GM19023 (cell line): ENCODE measurements at regions not wholly inside any gene's neighbourhood (a gene's known extent, or its start where the extent isn't known, plus 50 kb on each side); places are given as distances from the start of the nearest gene placed in this dataset.
"Not testable (repeated sequence)": the region's sequence is repeated elsewhere in the genome, so short reads cannot be mapped to it uniquely, and the experiment has no call there.

Experiments
- ATAC-seq: cut with Tn5 transposase; IDR thresholded peaks from one replicate; pipeline ENCODE4 v1.9.1; 2021; ENCODE audit warnings: mild to moderate bottlenecking, moderate library complexity; ENCODE audit not compliant: unreplicated experiment

DNA sequence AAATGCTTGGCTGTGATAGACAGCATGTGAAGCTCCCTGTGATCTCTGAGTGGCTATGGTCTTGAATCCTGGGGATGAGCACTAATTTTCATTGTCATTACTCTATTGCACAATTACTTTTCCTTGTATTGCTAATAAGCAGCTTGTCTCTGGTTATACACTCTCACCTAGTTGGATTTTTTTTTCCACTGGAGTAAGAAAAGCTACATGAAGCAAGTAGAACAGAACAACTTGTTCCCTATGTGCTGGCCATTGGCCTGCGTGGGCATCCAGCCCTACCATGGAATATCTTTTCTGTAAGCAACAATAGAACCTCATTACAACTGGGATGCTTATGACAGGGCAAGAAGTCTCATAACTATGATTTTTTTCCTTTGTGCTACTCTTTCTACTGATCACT is 807.4 kb downstream of the TNS3 start:
- no peak for ATAC-seq

- ATAC-seq: no peak
Measured at GRCh38 chr7:46772776-46773175, 809.1 kb downstream of the TNS3 start.

- no peak for ATAC-seq
Measured at GRCh38 chr7:46767071-46767470, 814.8 kb downstream of the TNS3 start.

- no peak for ATAC-seq
Measured at GRCh38 chr7:46764100-46764936, 817.6 kb downstream of the TNS3 start.

- ATAC-seq: no peak
Measured at GRCh38 chr7:46763344-46763743, 818.6 kb downstream of the TNS3 start.

DNA sequence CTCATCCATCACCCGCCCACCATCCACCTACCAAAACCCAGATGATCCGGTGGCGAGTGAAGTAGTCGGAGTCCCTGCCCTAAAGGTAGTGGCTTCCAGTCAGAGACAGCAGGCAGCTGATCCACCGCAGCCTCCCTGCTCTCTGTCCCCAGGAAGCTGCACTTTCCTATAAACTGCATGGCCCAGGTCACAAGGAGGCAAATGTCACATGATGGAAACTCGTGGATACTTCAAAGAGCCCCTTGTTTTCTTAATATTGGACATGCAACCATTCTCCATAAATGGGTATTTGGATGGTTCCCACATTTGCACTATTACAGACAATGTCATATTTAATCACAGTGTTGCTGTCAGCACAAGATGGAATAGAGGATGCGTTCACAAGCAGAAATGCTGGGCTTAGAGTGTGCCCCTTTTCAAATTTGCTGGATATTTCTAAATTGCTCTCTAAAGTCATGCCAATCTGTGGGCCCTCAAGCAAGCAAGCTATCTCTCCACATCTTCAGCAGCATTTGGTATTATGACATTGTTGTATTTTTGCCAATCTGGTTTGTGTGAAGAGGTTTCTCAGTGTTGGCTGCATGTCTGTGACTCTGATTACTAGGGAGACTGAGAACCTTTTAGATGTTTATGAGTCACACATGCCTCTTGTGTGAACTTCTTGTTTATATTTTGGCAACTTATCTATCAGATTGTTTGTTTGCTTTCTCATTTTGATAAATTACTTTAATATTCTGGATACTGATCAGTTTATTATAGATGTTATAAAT is 822.0 kb downstream of the TNS3 start:
- no peak for ATAC-seq

DNA sequence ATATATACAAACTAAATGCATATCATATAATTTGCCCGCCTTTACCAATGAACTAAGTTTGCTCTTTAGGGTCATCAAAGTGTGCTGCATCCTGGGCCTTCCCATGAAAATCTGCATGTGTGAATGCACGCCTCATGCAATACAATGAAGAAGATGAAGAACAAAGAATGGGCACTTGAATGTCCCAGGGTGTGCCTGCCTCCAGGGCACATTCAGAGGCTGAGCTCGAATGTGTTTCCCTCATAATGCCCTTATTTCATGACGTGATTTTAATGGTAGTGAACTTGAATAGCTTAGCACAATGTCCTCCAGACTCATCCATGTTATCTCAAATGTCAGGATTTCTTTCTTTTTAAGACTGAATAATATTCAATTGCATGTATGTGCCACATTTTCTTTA is 824.9 kb downstream of the TNS3 start:
- no peak for ATAC-seq

DNA sequence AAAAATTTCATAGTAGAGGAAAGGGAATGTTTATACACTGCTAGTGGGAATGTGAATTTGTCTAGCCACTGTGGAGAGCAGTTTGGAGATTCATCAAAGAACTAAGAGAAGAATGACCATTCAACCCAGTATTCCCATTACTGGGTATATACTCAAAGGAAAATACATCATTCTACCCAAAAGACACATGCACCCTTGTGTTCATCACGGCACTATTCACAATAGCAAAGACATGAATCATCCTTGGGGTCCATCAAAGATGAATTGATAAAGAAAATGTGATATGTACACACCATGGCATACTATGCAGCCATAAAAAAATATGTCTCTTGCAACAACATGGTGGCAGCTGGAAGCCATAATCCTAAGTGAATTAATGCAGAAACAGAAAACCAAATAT is 825.7 kb downstream of the TNS3 start:
- no peak for ATAC-seq

GRCh38 chr7:46755120-46756034 is 826.5 kb downstream of the TNS3 start:
- no peak for ATAC-seq

DNA sequence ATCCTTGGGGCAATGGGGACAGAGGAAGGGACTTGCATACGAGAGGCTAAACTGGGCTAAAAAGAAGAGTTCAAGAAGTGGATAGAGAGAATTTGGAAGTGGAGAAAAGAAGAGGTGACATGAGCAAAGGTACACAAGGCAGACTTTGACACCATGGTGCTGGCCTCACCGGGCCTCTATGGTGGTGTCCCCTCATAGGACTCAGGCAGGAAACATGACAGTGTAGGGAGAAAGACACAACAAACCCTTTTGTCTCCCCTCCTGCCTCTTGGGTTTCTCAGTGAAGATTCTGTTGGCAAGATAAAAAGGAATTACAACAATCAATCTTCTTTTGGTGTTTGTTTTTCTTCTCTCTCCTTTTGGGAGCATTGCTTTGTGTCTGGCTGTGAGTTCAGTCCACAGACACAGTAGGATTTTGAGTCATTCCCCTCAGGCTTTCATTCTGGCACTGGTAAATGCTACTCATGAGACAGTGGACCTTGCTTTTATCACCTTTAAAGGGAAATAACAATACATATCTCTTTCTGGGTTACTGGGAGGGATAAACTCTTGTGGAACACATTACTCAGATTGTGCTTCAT is 827.7 kb downstream of the TNS3 start:
- no peak for ATAC-seq

DNA sequence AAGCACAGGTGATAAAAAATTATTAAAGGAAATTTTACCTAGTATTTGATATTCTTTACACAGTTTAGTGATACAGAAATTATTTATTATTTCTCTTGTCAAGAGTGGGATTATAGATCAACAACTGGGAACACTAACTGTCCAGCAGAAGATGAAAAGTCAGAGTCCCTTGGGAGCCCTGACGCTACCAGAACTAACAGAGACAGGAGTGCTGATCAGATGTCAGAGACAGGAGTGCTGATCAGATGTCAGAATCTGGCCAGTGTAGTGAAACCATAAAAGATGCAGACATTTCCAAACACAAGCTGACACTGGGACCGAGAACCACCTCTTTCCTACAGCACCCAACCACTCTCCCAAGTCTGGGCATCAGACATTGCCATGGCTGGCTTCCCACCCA is 828.2 kb downstream of the TNS3 start:
- no peak for ATAC-seq

DNA sequence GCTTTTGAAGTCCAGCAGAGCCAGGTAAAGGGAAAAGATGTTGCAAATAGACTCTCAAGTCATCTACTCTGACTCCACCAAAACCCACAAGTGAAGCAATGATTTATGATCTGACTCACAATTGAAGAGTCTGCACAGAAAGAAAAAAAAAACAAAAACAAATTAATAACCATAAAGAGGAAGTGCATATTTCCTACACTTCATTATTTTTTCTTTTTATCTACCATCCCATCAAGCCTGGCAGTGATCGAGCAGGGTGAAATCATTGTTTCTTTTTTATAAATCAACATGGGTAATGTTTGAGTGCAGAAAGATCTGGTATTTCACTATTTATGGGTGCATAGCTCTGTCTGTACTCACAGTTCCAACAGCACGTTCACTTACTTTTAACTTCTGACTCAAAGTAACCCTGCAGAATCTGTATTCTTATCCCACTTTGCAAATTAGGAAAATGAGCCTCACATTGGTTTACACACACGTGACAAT is 829.0 kb downstream of the TNS3 start:
- ATAC-seq: no peak

- ATAC-seq: not testable (repeated sequence)
Measured at GRCh38 chr7:46751927-46752723, 829.8 kb downstream of the TNS3 start.

DNA sequence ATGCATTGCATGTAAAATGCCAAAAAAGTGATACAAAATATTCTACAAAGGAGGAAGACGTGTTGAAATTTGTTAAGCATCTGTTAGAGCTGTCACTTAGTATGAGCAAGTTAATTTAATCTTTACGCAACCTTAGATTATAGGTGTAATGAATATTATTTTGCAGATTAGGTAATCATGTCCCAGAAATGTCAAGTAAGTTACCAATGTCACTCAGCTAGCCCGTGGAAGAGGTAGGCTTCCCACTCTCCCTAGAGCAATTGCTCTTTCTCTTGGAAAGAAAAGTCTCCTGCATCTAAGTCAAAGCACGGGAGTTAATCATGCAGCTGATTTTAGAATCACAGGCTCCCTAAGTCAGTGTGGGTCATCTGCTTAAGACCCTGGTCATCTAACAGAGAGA is 830.4 kb upstream of the IGFBP3 start:
- no peak for ATAC-seq

DNA sequence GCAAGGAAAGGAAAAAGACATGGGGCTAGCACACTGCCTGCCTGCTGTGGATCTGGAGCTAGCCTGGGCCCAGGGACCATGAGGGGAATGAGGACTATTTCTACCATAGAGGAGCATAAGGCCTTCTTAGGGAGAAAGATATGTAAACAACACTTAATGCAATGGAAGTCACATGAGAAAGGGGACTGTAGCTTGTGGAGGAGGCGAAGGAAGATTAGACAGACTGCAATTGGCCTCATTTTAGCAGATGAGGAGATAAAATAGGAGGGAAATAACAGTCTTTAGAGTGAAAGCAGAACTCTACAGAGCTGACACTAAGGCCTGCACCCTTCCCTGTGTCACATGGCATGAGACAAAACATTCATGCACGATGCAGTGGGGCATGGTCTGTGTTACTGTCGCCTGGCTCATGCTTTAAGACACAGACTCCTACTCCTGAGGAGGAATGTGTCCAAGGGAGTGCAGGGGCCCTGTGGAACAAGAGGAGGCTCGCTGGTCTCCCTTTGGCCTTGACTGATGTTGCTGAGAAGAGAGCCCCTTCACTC is 829.3 kb upstream of the IGFBP3 start:
- no peak for ATAC-seq

DNA sequence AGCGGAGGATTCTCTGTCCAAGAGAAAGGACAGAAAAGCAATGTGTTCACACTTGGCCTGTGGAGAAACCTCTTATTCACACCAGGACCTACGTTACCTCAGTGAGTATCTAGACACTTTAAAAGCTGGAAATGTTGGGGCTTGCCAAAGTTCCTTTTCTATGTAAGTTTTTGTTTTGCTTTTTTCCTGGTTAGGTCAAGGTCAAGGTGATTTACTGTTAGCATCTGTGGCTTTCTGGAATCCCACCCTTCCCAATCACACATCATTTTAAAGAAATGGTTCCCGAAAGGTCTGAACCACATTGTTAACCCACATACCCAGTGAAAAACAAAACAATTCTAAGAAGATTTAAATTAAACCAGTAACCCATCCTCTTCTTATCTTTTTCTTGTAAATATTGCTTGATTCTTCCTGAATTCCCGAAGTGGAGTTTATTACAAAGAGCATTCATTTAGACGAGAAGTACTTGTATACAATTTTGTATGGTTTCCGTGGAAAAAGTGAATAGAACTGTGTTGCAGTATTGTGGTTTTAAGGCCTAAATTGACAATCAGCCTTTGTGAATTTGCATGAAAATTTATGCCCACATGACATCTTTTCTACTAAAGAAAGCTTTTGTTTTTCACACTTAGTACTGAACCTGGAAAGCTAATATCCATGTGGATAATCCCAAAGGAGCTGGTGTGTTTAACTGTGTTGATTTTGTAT is 827.0 kb upstream of the IGFBP3 start:
- ATAC-seq: no peak

DNA sequence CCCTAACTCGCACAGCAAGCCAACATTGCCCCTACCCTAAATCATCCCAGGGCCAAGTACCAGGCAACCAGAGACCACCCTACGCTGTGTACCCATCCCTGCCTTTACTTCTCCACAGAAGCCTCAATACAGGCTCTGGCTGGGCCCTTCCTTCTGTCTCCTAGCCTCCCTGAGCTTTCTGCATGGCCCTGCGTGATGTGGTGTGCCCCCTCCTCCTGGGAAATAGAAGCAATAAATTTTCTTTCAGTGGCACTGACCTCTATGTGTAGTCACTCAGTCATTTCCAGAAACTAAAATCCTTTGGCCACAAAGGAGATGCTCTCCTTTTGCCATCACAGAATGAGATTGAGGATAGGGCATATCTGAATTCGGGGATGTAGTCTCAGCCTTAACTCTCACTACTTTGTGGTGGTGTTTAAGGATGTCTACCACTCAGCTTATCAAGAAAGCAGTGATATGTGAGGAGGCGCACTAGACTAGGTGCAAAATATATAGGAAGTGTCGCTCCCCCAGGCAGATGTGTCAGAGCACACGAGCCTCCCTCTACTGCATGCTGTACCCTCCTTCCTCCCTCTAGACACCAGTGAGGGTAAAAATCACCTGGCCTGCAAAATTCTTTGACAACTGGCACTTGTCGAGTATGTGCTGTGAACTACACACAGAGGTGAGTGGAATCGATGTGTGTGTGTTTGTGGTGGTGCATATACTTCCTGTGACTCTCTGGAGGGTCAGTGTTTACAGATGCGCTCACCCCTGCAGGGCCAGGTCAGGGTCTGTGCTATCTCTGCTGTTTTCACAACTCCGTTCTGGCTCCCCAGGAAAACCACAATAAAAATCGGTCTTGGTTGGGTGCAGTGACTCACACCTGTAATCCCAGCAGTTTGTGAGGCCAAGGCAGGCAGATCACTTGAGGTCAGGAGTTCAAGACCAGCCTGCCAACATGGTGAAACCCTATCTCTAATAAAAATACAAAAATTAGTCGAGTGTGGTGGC is 825.9 kb upstream of the IGFBP3 start:
- ATAC-seq: no peak

- ATAC-seq: no peak
Measured at GRCh38 chr7:46745707-46746090, 824.6 kb upstream of the IGFBP3 start.
